HepG2 (cell line): ENCODE measurements at regions not wholly inside any gene's neighbourhood (a gene's known extent, or its start where the extent isn't known, plus 50 kb on each side); places are given as distances from the start of the nearest gene placed in this dataset.

Experiments used
- ATAC-seq: fragments of 200-7000 bp; cut with Tn5 transposase; 3 replicates; pipeline ENCODE4 v1.9.1; 2020; ENCODE audit warnings: mild to moderate bottlenecking, moderate library complexity
- BruUV-seq: library from RNA; stranded (reverse); fragments of 400-500 nt; replicated peaks from 2 replicates; lab custom pipeline; 2021; lab: Mats Ljungman, UMichigan
- CTCF ChIA-PET: fragments of 300-600 bp; formaldehyde crosslinking; extraction: SDS; loops from one replicate; lab custom pipeline; 2021; ENCODE audit warnings: low total read pairs, inconsistent platforms, low intra/inter-chr PET ratio; lab: Yijun Ruan, JAX
- POLR2A ChIA-PET: fragments of 350-600 bp; sonication (Branson Sonifier 250); formaldehyde crosslinking; loops from one replicate; lab custom pipeline; 2020; ENCODE audit warnings: antibody characterized with exemption, inconsistent platforms; lab: Yijun Ruan, JAX
- DNase-seq: peaks from one replicate; pipeline ENCODE4 v3.0.0-alpha.2; 2015; ENCODE audit warnings: low spot score
- FAIRE-seq: peaks from 3 replicates; lab custom pipeline; 2011; peaks lifted over from hg19 to GRCh38; lab: Jason Lieb, UNC
- H2AFZ ChIP-seq: one replicate; pipeline ENCODE4 v1.6.1; 2011; ENCODE audit warnings: low read length, inconsistent platforms
- H3K27ac ChIP-seq: fragments of 300-600 bp; 3 replicates; pipeline ENCODE4 v1.8.0; 2011; ENCODE audit warnings: mixed run types, mild to moderate bottlenecking, mixed read lengths, low read length, inconsistent platforms; ENCODE audit not compliant: insufficient read depth; ENCODE audit errors: extremely low read length
- H3K27me3 ChIP-seq, 2 experiments: fragments of 200-600 bp in 1 of 2; 2 replicates in 1 of 2; 3 replicates in 1 of 2; pipeline versions ENCODE4 v1.6.0 to v1.8.0; 2011; ENCODE audit warnings: low read length in 2 of 2, mild to moderate bottlenecking in 2 of 2, moderate library complexity in 2 of 2, inconsistent platforms in 1 of 2; ENCODE audit not compliant: insufficient read depth in 2 of 2, control insufficient read depth in 1 of 2
- H3K36me3 ChIP-seq, 2 experiments: fragments of 200-600 bp in 1 of 2; replicated peaks in 1 of 2; 2 replicates in 1 of 2; 3 replicates in 1 of 2; pipeline versions ENCODE4 v1.5.1 to v1.8.0; 2011; ENCODE audit warnings: low read length in 2 of 2, inconsistent platforms in 1 of 2; ENCODE audit not compliant: insufficient read depth in 2 of 2, control insufficient read depth in 1 of 2
- H3K4me1 ChIP-seq: 2 replicates; pipeline ENCODE4 v1.5.1; 2012; ENCODE audit warnings: low read length, inconsistent platforms; ENCODE audit not compliant: insufficient read depth
- H3K4me2 ChIP-seq: 2 replicates; pipeline ENCODE4 v1.6.0; 2011; ENCODE audit warnings: low read depth, low read length, inconsistent platforms
- H3K4me3 ChIP-seq, 3 experiments: fragments of 200-600 bp in 1 of 3; sonication (generic), shearing (Covaris generic) in 1 of 3; replicated peaks in 1 of 3; 2 replicates each; pipeline ENCODE4 v1.5.1; 2011 to 2016; ENCODE audit warnings: low read length in 3 of 3, inconsistent platforms in 2 of 3, low read depth in 2 of 3, mild to moderate bottlenecking in 2 of 3, control low read depth in 1 of 3, mixed read lengths in 1 of 3; ENCODE audit not compliant: insufficient read depth in 1 of 3
- H3K79me2 ChIP-seq: one replicate; pipeline ENCODE4 v1.6.1; 2011; ENCODE audit warnings: low read length, inconsistent platforms; ENCODE audit not compliant: insufficient read depth
- H3K9ac ChIP-seq: 2 replicates; pipeline ENCODE4 v1.6.0; 2011; ENCODE audit warnings: mild to moderate bottlenecking, low read depth, low read length, inconsistent platforms; ENCODE audit not compliant: insufficient read depth
- H3K9me3 ChIP-seq: 2 replicates; pipeline ENCODE4 v1.5.1; 2012; ENCODE audit warnings: mild to moderate bottlenecking, low read length
- H4K20me1 ChIP-seq: 2 replicates; pipeline ENCODE4 v1.6.0; 2011; ENCODE audit warnings: inconsistent platforms, mild to moderate bottlenecking, low read length, moderate library complexity; ENCODE audit not compliant: insufficient read depth
- NKX3-1 ChIP-seq: sonication (generic); formaldehyde crosslinking; IDR thresholded peaks from 2 replicates; pipeline ENCODE4 v1.5.0; 2020; ENCODE audit warnings: missing genetic modification reagents
- PAF1 ChIP-seq: IDR thresholded peaks from 2 replicates; pipeline ENCODE4 v1.6.1; 2016; ENCODE audit warnings: missing genetic modification reagents, missing compliant biosample characterization
- PCBP2 ChIP-seq: fragments of 200-400 bp; formaldehyde crosslinking; optimal IDR thresholded peaks from 2 replicates; pipeline ENCODE3; 2018; ENCODE audit warnings: low read length, low read depth; ENCODE audit not compliant: poor library complexity, severe bottlenecking
- PLRG1 ChIP-seq: fragments of 450-650 bp; conservative IDR thresholded peaks from 2 replicates; pipeline ENCODE4 v1.6.1; 2016
- SATB2 ChIP-seq: sonication (generic); formaldehyde crosslinking; IDR thresholded peaks from 2 replicates; pipeline ENCODE4 v1.5.0; 2020; ENCODE audit warnings: missing genetic modification reagents
- TERF1 ChIP-seq: sonication (generic); formaldehyde crosslinking; IDR thresholded peaks from 2 replicates; pipeline ENCODE4 v1.8.0; 2022; ENCODE audit warnings: mild to moderate bottlenecking, missing genetic modification reagents, moderate library complexity
- ZNF18 ChIP-seq: sonication (generic); formaldehyde crosslinking; IDR thresholded peaks from 2 replicates; pipeline ENCODE4 v1.8.0; 2022; ENCODE audit warnings: mild to moderate bottlenecking, missing genetic modification reagents; ENCODE audit not compliant: insufficient replicate concordance
- ZNF354B ChIP-seq: sonication (generic); formaldehyde crosslinking; IDR thresholded peaks from 2 replicates; pipeline ENCODE4 v1.8.0; 2022; ENCODE audit warnings: mild to moderate bottlenecking, missing genetic modification reagents
- ZNF512 ChIP-seq: sonication (generic); formaldehyde crosslinking; IDR thresholded peaks from 2 replicates; pipeline ENCODE4 v1.4.0; 2020; ENCODE audit warnings: mild to moderate bottlenecking, missing genetic modification reagents
- ZNF605 ChIP-seq: sonication (generic); formaldehyde crosslinking; IDR thresholded peaks from 2 replicates; pipeline ENCODE4 v1.8.0; 2022; ENCODE audit warnings: mild to moderate bottlenecking, missing genetic modification reagents
- ZNF737 ChIP-seq: sonication (generic); formaldehyde crosslinking; IDR thresholded peaks from 2 replicates; pipeline ENCODE4 v1.5.0; 2020; ENCODE audit warnings: missing genetic modification reagents, mild to moderate bottlenecking, borderline replicate concordance
- WGBS: methylation state at CpG from one replicate; pipeline ENCODE4 v1.1.6; 2017; ENCODE audit warnings: low lambda C conversion rate; 5-methylcytosine and 5-hydroxymethylcytosine counted together
- in situ Hi-C: cut with HindIII; loops from 2 replicates; pipeline ENCODE4 v1.10.0; 2017; ENCODE audit warnings: low pct_unique_long_range_greater_than_20kb; ENCODE audit not compliant: extremely low pct_ligation_motif_present
- intact Hi-C: fragments of 100-400 bp; cut with micrococcal nuclease; formaldehyde crosslinking; loops from one replicate; pipeline ENCODE4 v1.10.0; 2022; ENCODE audit not compliant: unreplicated experiment

GRCh38 chr2:74740395-74740740 is 86.3 kb downstream of the SEMA4F start:
- no TSS peak for BruUV-seq
- ChIA-PET CTCF (no interaction called here), POLR2A (interaction anchor here (1.1 to 3.2 kb wide), 4 partner anchors 12 to 100 kb away, joined by 4 to 16 read pairs (median 7); no protein-coding TSS in a partner anchor)
- Histone ChIP-seq H3K4me3 (peak overlapping the region in 1 of 3 experiments; percentile 32; a peak in 2 of 6 replicates), H3K27ac (no peak overlapping the region), H3K79me2 (no peaks in the 10 kb centered on the region), H4K20me1 (no peaks in the 10 kb centered on the region), H3K9me3 (peaks cover 14% of the 10 kb centered on the region), H3K36me3 (no peaks in the 10 kb centered on the region), H3K27me3 (peaks cover 2 to 23% of the 10 kb centered on the region in 2 experiments; a peak in 3 of 5 replicates), H3K4me1 (peaks cover 54% of the 10 kb centered on the region), H3K4me2 (peak overlapping the region; percentile 78), H3K9ac (no peak overlapping the region), H2AFZ (no peak overlapping the region)
- in situ Hi-C loops: no loop called here
- FAIRE-seq: no peak
- intact Hi-C loops: no loop called here
- DNase-seq: no peak
- ATAC-seq: no peak
- 3% methylated on average over 3 of the region's 3 CpGs for WGBS
- TF ChIP-seq PAF1 (CRISPR knock-in tag) (no peak), ZNF354B (no peak), ZNF737 (CRISPR knock-in tag) (no peak), ZNF18 (CRISPR knock-in tag) (no peak), SATB2 (CRISPR knock-in tag) (no peak), ZNF512 (CRISPR knock-in tag) (no peak), ZNF605 (CRISPR knock-in tag) (0 out of 2 replicates have a peak, but pooled peaks have one; percentile 2), PCBP2 (no peak), NKX3-1 (CRISPR knock-in tag) (no peak), TERF1 (CRISPR knock-in tag) (no peak), PLRG1 (no peak)
